RWPE2 (cell line): ENCODE measurements at regions not wholly inside any gene's neighbourhood (a gene's known extent, or its start where the extent isn't known, plus 50 kb on each side); places are given as distances from the start of the nearest gene placed in this dataset.

Experiments used
- ATAC-seq: fragments of 200-7000 bp; cut with Tn5 transposase; 3 replicates; pipeline ENCODE4 v1.9.1; 2021; ENCODE audit warnings: low read depth
- DNase-seq: peaks from one replicate; pipeline ENCODE4 v3.0.0-alpha.2; 2020; ENCODE audit warnings: low spot score
- H3K27ac ChIP-seq: fragments of 450-650 bp; 2 replicates; pipeline ENCODE4 v1.5.1; 2017; ENCODE audit warnings: mild to moderate bottlenecking; ENCODE audit not compliant: poor library complexity, severe bottlenecking
- H3K27me3 ChIP-seq: fragments of 250-450 bp; sonication (Bioruptor Pico); 2 replicates; pipeline ENCODE4 v1.5.1; 2021; ENCODE audit warnings: mild to moderate bottlenecking, moderate library complexity; ENCODE audit not compliant: insufficient read depth, poor library complexity, severe bottlenecking
- H3K36me3 ChIP-seq: fragments of 250-450 bp; sonication (Bioruptor Pico); 2 replicates; pipeline ENCODE4 v1.5.1; 2020; ENCODE audit warnings: low read depth, mild to moderate bottlenecking, moderate library complexity
- H3K4me1 ChIP-seq: fragments of 250-450 bp; sonication (Bioruptor Pico); 2 replicates; pipeline ENCODE4 v1.5.1; 2021; ENCODE audit warnings: mild to moderate bottlenecking, moderate library complexity; ENCODE audit not compliant: insufficient read depth, poor library complexity, severe bottlenecking
- H3K4me3 ChIP-seq: fragments of 250-450 bp; sonication (Bioruptor Pico); 2 replicates; pipeline ENCODE4 v1.5.1; 2021; ENCODE audit warnings: mild to moderate bottlenecking, moderate library complexity; ENCODE audit not compliant: severe bottlenecking
- H3K9me3 ChIP-seq: fragments of 250-450 bp; sonication (Bioruptor Pico); 2 replicates; pipeline ENCODE4 v1.5.1; 2021; ENCODE audit warnings: mild to moderate bottlenecking, moderate library complexity; ENCODE audit not compliant: severe bottlenecking
- CTCF ChIP-seq: fragments of 450-650 bp; IDR thresholded peaks from one replicate; pipeline ENCODE4 v1.5.1; 2017; ENCODE audit warnings: mild to moderate bottlenecking, moderate library complexity; ENCODE audit not compliant: poor library complexity, severe bottlenecking

GRCh38 chr2:56705713-56706112, 521.9 kb downstream of the CCDC85A start:
- Histone ChIP-seq H3K36me3 (no peaks in the 10 kb centered on the region), H3K4me1 (no peaks in the 10 kb centered on the region), H3K4me3 (no peak overlapping the region), H3K27ac (no peak overlapping the region), H3K27me3 (no peaks in the 10 kb centered on the region), H3K9me3 (no peaks in the 10 kb centered on the region)
- ATAC-seq = 0 out of 3 replicates have a peak, but pooled peaks have one; percentile 21
- DNase-seq = no peak
- no peak for TF ChIP-seq CTCF

DNA sequence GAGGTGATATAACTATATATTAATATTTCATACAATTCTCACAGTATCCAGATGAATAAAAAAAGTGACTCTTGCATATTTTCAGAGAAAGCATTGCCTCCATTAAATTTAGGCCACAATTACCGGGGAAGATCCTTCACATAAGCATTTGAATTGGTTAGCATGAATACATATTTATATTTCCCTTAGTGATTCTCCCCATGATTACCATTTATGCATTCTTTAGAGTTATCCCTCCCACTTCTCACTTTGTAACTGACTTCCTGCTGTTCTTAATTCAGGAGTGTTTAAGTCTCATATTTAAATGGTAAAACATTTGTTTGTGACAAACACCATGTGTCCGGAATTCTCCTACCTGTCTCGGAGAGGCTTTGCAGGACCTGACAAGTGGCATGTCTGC, 523.4 kb downstream of the CCDC85A start:
- Histone ChIP-seq H3K4me1 (no peaks in the 10 kb centered on the region), H3K36me3 (no peaks in the 10 kb centered on the region), H3K4me3 (no peak overlapping the region), H3K27me3 (no peaks in the 10 kb centered on the region), H3K27ac (no peak overlapping the region), H3K9me3 (no peaks in the 10 kb centered on the region)
- no peak for TF ChIP-seq CTCF
- no peak for ATAC-seq
- DNase-seq = no peak

GRCh38 chr2:56707650-56708049, 523.9 kb downstream of the CCDC85A start:
- Histone ChIP-seq H3K9me3 (no peaks in the 10 kb centered on the region), H3K27ac (no peak overlapping the region), H3K27me3 (no peaks in the 10 kb centered on the region), H3K36me3 (no peaks in the 10 kb centered on the region), H3K4me3 (no peak overlapping the region), H3K4me1 (no peaks in the 10 kb centered on the region)
- no peak for ATAC-seq
- DNase-seq = no peak
- no peak for TF ChIP-seq CTCF

GRCh38 chr2:56709181-56709580, 525.4 kb downstream of the CCDC85A start:
- no peak for ATAC-seq
- Histone ChIP-seq H3K9me3 (no peaks in the 10 kb centered on the region), H3K27me3 (no peaks in the 10 kb centered on the region), H3K36me3 (no peaks in the 10 kb centered on the region), H3K4me3 (no peak overlapping the region), H3K27ac (no peak overlapping the region), H3K4me1 (no peaks in the 10 kb centered on the region)
- no peak for TF ChIP-seq CTCF
- DNase-seq = no peak

GRCh38 chr2:56713161-56713676, 529.4 kb downstream of the CCDC85A start:
- TF ChIP-seq CTCF = no peak
- H3K9me3 ChIP-seq = no peaks in the 10 kb centered on the region
- ATAC-seq (no peak), DNase-seq (no peak)
- H3K27me3 ChIP-seq = no peaks in the 10 kb centered on the region
- H3K36me3 ChIP-seq = no peaks in the 10 kb centered on the region
- no peaks in the 10 kb centered on the region for H3K4me1 ChIP-seq
- no peak overlapping the region for H3K4me3 ChIP-seq
- no peak overlapping the region for H3K27ac ChIP-seq
